Tibial nerve (tissue), 3 donors: ENCODE measurements at regions not wholly inside any gene's neighbourhood (a gene's known extent, or its start where the extent isn't known, plus 50 kb on each side); places are given as distances from the start of the nearest gene placed in this dataset.

Source experiments
- CTCF ChIP-seq, 5 experiments: fragments of 200-600 bp in 3 of 5; fragments of 450-650 bp in 2 of 5; sonication (generic) in 3 of 5; IDR thresholded peaks; one replicate each; pipeline ENCODE4 v1.5.1; 2016 to 2019; ENCODE audit warnings: antibody characterized with exemption in 5 of 5, mild to moderate bottlenecking in 3 of 5, moderate library complexity in 2 of 5
- POLR2A ChIP-seq, 2 donors: fragments of 450-650 bp; IDR thresholded peaks; one replicate each; pipeline ENCODE4 v1.6.1; 2017; ENCODE audit warnings: antibody characterized with exemption in 2 of 2, mild to moderate bottlenecking in 2 of 2, moderate library complexity in 2 of 2

- TF ChIP-seq POLR2A (IDR thresholded peaks at IDR 0.05), result no peak
- no peak for TF ChIP-seq CTCF (IDR thresholded peaks at IDR 0.05)
Observed at GRCh38 chr12:39224971-39225370, 217.9 kb downstream of the KIF21A start.
